Neuronal stem cell (in vitro differentiated cells): ENCODE measurements at regions not wholly inside any gene's neighbourhood (a gene's known extent, or its start where the extent isn't known, plus 50 kb on each side); places are given as distances from the start of the nearest gene placed in this dataset.

ENCODE experiments used
- DNase-seq: peaks from one replicate; pipeline ENCODE4 v3.0.0-alpha.2; 2013; ENCODE audit warnings: low spot score
- H2AFZ ChIP-seq: one replicate; pipeline ENCODE4 v1.6.1; 2013; ENCODE audit warnings: mild to moderate bottlenecking, low read length, inconsistent platforms
- H2AK5ac ChIP-seq: 2 replicates; pipeline ENCODE4 v1.6.1; 2013; ENCODE audit warnings: low read depth, mild to moderate bottlenecking, inconsistent platforms, low read length, moderate library complexity, mixed read lengths
- H2BK120ac ChIP-seq: 2 replicates; pipeline ENCODE4 v1.6.1; 2013; ENCODE audit warnings: low read depth, mild to moderate bottlenecking, inconsistent platforms, low read length, moderate library complexity, mixed read lengths
- H2BK12ac ChIP-seq: one replicate; pipeline ENCODE4 v1.6.1; 2013; ENCODE audit warnings: low read length, inconsistent platforms
- H2BK15ac ChIP-seq: 2 replicates; pipeline ENCODE4 v1.6.1; 2013; ENCODE audit warnings: mild to moderate bottlenecking, low read length, inconsistent platforms, mixed read lengths
- H2BK5ac ChIP-seq: one replicate; pipeline ENCODE4 v1.6.1; 2013; ENCODE audit warnings: inconsistent platforms, mild to moderate bottlenecking, low read length, moderate library complexity
- H3K14ac ChIP-seq: one replicate; pipeline ENCODE4 v1.6.1; 2013; ENCODE audit warnings: low read length, inconsistent platforms
- H3K18ac ChIP-seq: 2 replicates; pipeline ENCODE4 v1.6.1; 2013; ENCODE audit warnings: low read length, inconsistent platforms
- H3K23ac ChIP-seq: 2 replicates; pipeline ENCODE4 v1.6.1; 2013; ENCODE audit warnings: low read depth, mild to moderate bottlenecking, mixed read lengths, low read length, inconsistent platforms; ENCODE audit not compliant: poor library complexity
- H3K27ac ChIP-seq: replicated peaks from 3 replicates; pipeline ENCODE4 v1.5.1; 2013; ENCODE audit warnings: low read length, inconsistent platforms
- H3K27me3 ChIP-seq, 3 experiments: 2 replicates each; pipeline ENCODE4 v1.6.1; 2013; ENCODE audit warnings: low read length in 3 of 3, mild to moderate bottlenecking in 2 of 3, inconsistent platforms in 1 of 3, low read depth in 1 of 3, mixed read lengths in 1 of 3, moderate library complexity in 1 of 3; ENCODE audit not compliant: control insufficient read depth in 3 of 3, insufficient read depth in 3 of 3
- H3K36me3 ChIP-seq, 2 donors: replicated peaks in 1 of 2; 2 replicates each; pipeline ENCODE4 v1.6.1; 2013; ENCODE audit warnings: low read length in 2 of 2; ENCODE audit not compliant: control insufficient read depth in 2 of 2, insufficient read depth in 2 of 2
- H3K4ac ChIP-seq: 2 replicates; pipeline ENCODE4 v1.6.1; 2013; ENCODE audit warnings: inconsistent platforms, mild to moderate bottlenecking, low read length, moderate library complexity
- H3K4me1 ChIP-seq, 2 donors: 1 replicate in 1 of 2; 2 replicates in 1 of 2; pipeline ENCODE4 v1.6.1; 2013; ENCODE audit warnings: low read length in 2 of 2, low read depth in 1 of 2; ENCODE audit not compliant: control insufficient read depth in 2 of 2, insufficient read depth in 1 of 2
- H3K4me2 ChIP-seq: one replicate; pipeline ENCODE4 v1.6.1; 2013; ENCODE audit warnings: mild to moderate bottlenecking, low read length, inconsistent platforms; ENCODE audit not compliant: insufficient read depth, poor library complexity, severe bottlenecking
- H3K4me3 ChIP-seq, 2 donors: 2 replicates each; pipeline ENCODE4 v1.5.1; 2013; ENCODE audit warnings: low read length in 2 of 2, mild to moderate bottlenecking in 2 of 2, inconsistent platforms in 1 of 2, moderate library complexity in 1 of 2
- H3K79me1 ChIP-seq: one replicate; pipeline ENCODE4 v1.6.1; 2013; ENCODE audit warnings: low read depth, mild to moderate bottlenecking, inconsistent platforms, low read length, moderate library complexity
- H3K9ac ChIP-seq: one replicate; pipeline ENCODE4 v1.6.1; 2013; ENCODE audit warnings: mild to moderate bottlenecking, low read depth, low read length, inconsistent platforms; ENCODE audit not compliant: poor library complexity
- H3K9me3 ChIP-seq, 2 donors: replicated peaks in 1 of 2; 2 replicates each; pipeline versions ENCODE3 to v1.6.1; 2013; ENCODE audit warnings: low read length in 2 of 2, mild to moderate bottlenecking in 2 of 2, inconsistent platforms in 1 of 2, low read depth in 1 of 2, mixed read lengths in 1 of 2, moderate library complexity in 1 of 2; ENCODE audit not compliant: control insufficient read depth in 2 of 2, insufficient read depth in 1 of 2
- H4K8ac ChIP-seq: one replicate; pipeline ENCODE4 v1.6.1; 2013; ENCODE audit warnings: low read depth, mild to moderate bottlenecking, inconsistent platforms, low read length, moderate library complexity
- H4K91ac ChIP-seq: one replicate; pipeline ENCODE4 v1.6.1; 2013; ENCODE audit warnings: low read length, low read depth, mild to moderate bottlenecking, inconsistent platforms; ENCODE audit not compliant: poor library complexity
- WGBS, 2 donors: extraction: QIAGEN DNeasy Blood & Tissue Kit; methylation state at CpG; one replicate each; pipeline ENCODE4 v1.1.7; 2013; ENCODE audit warnings: missing lambda C conversion rate in 2 of 2, mixed read lengths in 1 of 2; ENCODE audit not compliant: insufficient read length in 2 of 2, insufficient replicate concordance in 1 of 2; ENCODE audit errors: extremely low coverage in 2 of 2; 5-methylcytosine and 5-hydroxymethylcytosine counted together

GRCh38 chr14:65981192-65981843, 504.9 kb upstream of the CCDC196 start:
- Histone ChIP-seq H3K4me3 (no peak overlapping the region), H2BK5ac (no peak overlapping the region), H3K9me3 (no peaks in the 10 kb centered on the region), H2BK15ac (no peak overlapping the region), H3K27me3 (no peaks in the 10 kb centered on the region), H3K79me1 (no peaks in the 10 kb centered on the region), H3K4ac (no peak overlapping the region), H3K36me3 (no peaks in the 10 kb centered on the region), H3K4me2 (no peak overlapping the region), H3K4me1 (peaks cover 0 to 9% of the 10 kb centered on the region in 2 donors), H2BK12ac (no peak overlapping the region), H2AK5ac (no peak overlapping the region), H3K14ac (no peak overlapping the region), H2BK120ac (no peak overlapping the region), H3K23ac (no peak overlapping the region), H3K9ac (no peak overlapping the region), H3K27ac (no peak overlapping the region), H3K18ac (peak overlapping the region; percentile 48), H2AFZ (no peak overlapping the region), H4K91ac (no peak overlapping the region), H4K8ac (no peak overlapping the region)
- no CpG with 5 or more reads among the region's 6 CpGs for WGBS, 2 donors
- no peak for DNase-seq

GRCh38 chr14:65986041-65986440, 500.1 kb upstream of the CCDC196 start:
- H3K27me3 ChIP-seq, result no peaks in the 10 kb centered on the region
- H2AK5ac ChIP-seq, result no peak overlapping the region
- H2BK120ac ChIP-seq, result no peak overlapping the region
- H3K9ac ChIP-seq, result no peak overlapping the region
- no peak overlapping the region for H4K8ac ChIP-seq
- H3K14ac ChIP-seq, result no peak overlapping the region
- H3K4me1 ChIP-seq, result peaks cover 0 to 6% of the 10 kb centered on the region in 2 donors
- no peak overlapping the region for H2BK5ac ChIP-seq
- H3K4ac ChIP-seq, result no peak overlapping the region
- H3K18ac ChIP-seq, result no peak overlapping the region
- no peak overlapping the region for H2BK15ac ChIP-seq
- no peak overlapping the region for H3K23ac ChIP-seq
- H2BK12ac ChIP-seq, result no peak overlapping the region
- H3K36me3 ChIP-seq, result no peaks in the 10 kb centered on the region
- H2AFZ ChIP-seq, result no peak overlapping the region
- H3K4me3 ChIP-seq, result no peak overlapping the region
- no peak overlapping the region for H3K27ac ChIP-seq
- no peaks in the 10 kb centered on the region for H3K9me3 ChIP-seq
- H4K91ac ChIP-seq, result no peak overlapping the region
- WGBS, 2 donors, result no CpG with 5 or more reads among the region's 1 CpG
- no peak for DNase-seq
- no peaks in the 10 kb centered on the region for H3K79me1 ChIP-seq
- no peak overlapping the region for H3K4me2 ChIP-seq

GRCh38 chr14:65989981-65990380, 496.2 kb upstream of the CCDC196 start:
- no peaks in the 10 kb centered on the region for H3K9me3 ChIP-seq
- no peaks in the 10 kb centered on the region for H3K36me3 ChIP-seq
- no peak overlapping the region for H3K18ac ChIP-seq
- H3K4me3 ChIP-seq, result no peak overlapping the region
- H2AFZ ChIP-seq, result no peak overlapping the region
- H4K8ac ChIP-seq, result no peak overlapping the region
- no peak overlapping the region for H3K23ac ChIP-seq
- H2BK15ac ChIP-seq, result no peak overlapping the region
- no peak overlapping the region for H3K9ac ChIP-seq
- no peak for DNase-seq
- H4K91ac ChIP-seq, result no peak overlapping the region
- no peak overlapping the region for H2BK120ac ChIP-seq
- no peak overlapping the region for H2BK12ac ChIP-seq
- H3K4me2 ChIP-seq, result no peak overlapping the region
- H3K79me1 ChIP-seq, result no peaks in the 10 kb centered on the region
- no peak overlapping the region for H3K14ac ChIP-seq
- H3K4me1 ChIP-seq, result peaks cover 0 to 15% of the 10 kb centered on the region in 2 donors
- no peaks in the 10 kb centered on the region for H3K27me3 ChIP-seq
- H2BK5ac ChIP-seq, result no peak overlapping the region
- H3K4ac ChIP-seq, result no peak overlapping the region
- H2AK5ac ChIP-seq, result no peak overlapping the region
- no peak overlapping the region for H3K27ac ChIP-seq

GRCh38 chr14:65991104-65991503, 495.1 kb upstream of the CCDC196 start:
- H3K18ac ChIP-seq, result no peak overlapping the region
- H4K91ac ChIP-seq, result no peak overlapping the region
- no peak overlapping the region for H3K23ac ChIP-seq
- H3K27me3 ChIP-seq, result no peaks in the 10 kb centered on the region
- no peak overlapping the region for H2BK5ac ChIP-seq
- H3K4ac ChIP-seq, result no peak overlapping the region
- H3K9me3 ChIP-seq, result no peaks in the 10 kb centered on the region
- no CpG with 5 or more reads among the region's 2 CpGs for WGBS, 2 donors
- H3K4me2 ChIP-seq, result no peak overlapping the region
- no peak overlapping the region for H2BK120ac ChIP-seq
- H2BK12ac ChIP-seq, result no peak overlapping the region
- no peak overlapping the region for H2BK15ac ChIP-seq
- H3K79me1 ChIP-seq, result no peaks in the 10 kb centered on the region
- DNase-seq, result no peak
- H3K36me3 ChIP-seq, result no peaks in the 10 kb centered on the region
- H3K9ac ChIP-seq, result no peak overlapping the region
- H2AK5ac ChIP-seq, result no peak overlapping the region
- no peak overlapping the region for H3K27ac ChIP-seq
- no peak overlapping the region for H3K14ac ChIP-seq
- peaks cover 0 to 16% of the 10 kb centered on the region in 2 donors for H3K4me1 ChIP-seq
- H3K4me3 ChIP-seq, result no peak overlapping the region
- no peak overlapping the region for H4K8ac ChIP-seq
- H2AFZ ChIP-seq, result no peak overlapping the region
